Naive B cell (primary cell): ENCODE measurements at regions not wholly inside any gene's neighbourhood (a gene's known extent, or its start where the extent isn't known, plus 50 kb on each side); places are given as distances from the start of the nearest gene placed in this dataset.

Experiments used
- ATAC-seq, 2 donors: fragments of 150-1000 bp; cut with Tn5 transposase; 2 replicates each; pipeline ENCODE4 v1.10.0; 2021; ENCODE audit warnings: low read depth in 2 of 2, mild to moderate bottlenecking in 2 of 2, moderate library complexity in 2 of 2
- DNase-seq: peaks from one replicate; pipeline ENCODE4 v3.0.0; 2022
- H3K27ac Mint-ChIP-seq, 6 donors: one replicate each; pipeline ENCODE4 v1.8.0; 2020 to 2022; ENCODE audit warnings: mild to moderate bottlenecking in 6 of 6, mixed read lengths in 6 of 6, moderate library complexity in 5 of 6, inconsistent platforms in 2 of 6
- H3K27me3 Mint-ChIP-seq, 3 donors: one replicate each; pipeline ENCODE4 v1.8.0; 2021 to 2022; ENCODE audit warnings: mixed read lengths in 3 of 3, mild to moderate bottlenecking in 1 of 3
- H3K36me3 Mint-ChIP-seq, 2 donors: one replicate each; pipeline ENCODE4 v1.8.0; 2020 to 2022; ENCODE audit warnings: mixed read lengths in 2 of 2, inconsistent platforms in 1 of 2, mild to moderate bottlenecking in 1 of 2
- H3K4me1 Mint-ChIP-seq, 3 donors: one replicate each; pipeline ENCODE4 v1.8.0; 2020 to 2022; ENCODE audit warnings: mixed read lengths in 3 of 3, inconsistent platforms in 1 of 3, mild to moderate bottlenecking in 1 of 3, moderate library complexity in 1 of 3
- H3K4me3 Mint-ChIP-seq, 8 donors: one replicate each; pipeline ENCODE4 v1.8.0; 2020 to 2022; ENCODE audit warnings: mild to moderate bottlenecking in 8 of 8, mixed read lengths in 8 of 8, moderate library complexity in 8 of 8, inconsistent platforms in 2 of 8
- H3K9me3 Mint-ChIP-seq, 7 donors: one replicate each; pipeline ENCODE4 v1.8.0; 2020 to 2022; ENCODE audit warnings: mixed read lengths in 7 of 7, mild to moderate bottlenecking in 5 of 7, inconsistent platforms in 2 of 7, moderate library complexity in 1 of 7

- Mint-ChIP-seq H3K4me1 (no peaks in the 10 kb centered on the region), H3K4me3 (no peak overlapping the region)
Measured at GRCh38 chr3:163821841-163822240, 1256.5 kb downstream of the SI start.

GRCh38 chr3:163817015-163817414 lies 1261.3 kb downstream of the SI start:
- ATAC-seq (no peak), DNase-seq (no peak)
- Mint-ChIP-seq H3K4me1 (no peaks in the 10 kb centered on the region), H3K27ac (no peak overlapping the region), H3K27me3 (no peaks in the 10 kb centered on the region), H3K4me3 (no peak overlapping the region), H3K9me3 (peaks cover 0 to 16% (median 3%) of the 10 kb centered on the region in 7 donors), H3K36me3 (no peaks in the 10 kb centered on the region)

More at GRCh38 chr3:163821841-163822240, 1256.5 kb downstream of the SI start:
- H3K36me3 Mint-ChIP-seq, result no peaks in the 10 kb centered on the region
- DNase-seq, result no peak
- no peaks in the 10 kb centered on the region for H3K27me3 Mint-ChIP-seq
- H3K9me3 Mint-ChIP-seq, result peaks cover 0 to 11% (median 0%) of the 10 kb centered on the region in 7 donors
- no peak for ATAC-seq
- H3K27ac Mint-ChIP-seq, result no peak overlapping the region

DNA sequence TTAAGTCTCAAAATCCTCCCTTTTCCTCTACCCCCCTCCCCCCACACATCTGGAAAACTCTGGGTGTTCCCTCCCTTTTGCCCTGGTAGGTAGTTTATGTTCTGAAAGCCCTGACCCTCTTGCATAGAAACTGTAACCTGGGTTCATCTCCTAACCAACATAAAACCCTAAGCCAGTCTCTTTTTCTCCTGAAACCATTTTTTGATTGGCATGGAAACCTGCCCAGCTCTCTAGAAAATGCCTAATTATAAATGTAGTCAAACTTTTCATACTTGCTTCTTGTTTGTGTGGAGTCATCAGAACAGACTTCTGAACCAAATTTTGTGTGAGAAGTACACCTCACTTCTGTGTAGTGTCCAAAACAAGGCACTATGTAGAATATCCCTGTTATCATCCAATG lies 1264.4 kb downstream of the SI start:
- peaks cover 0 to 16% (median 3%) of the 10 kb centered on the region in 7 donors for H3K9me3 Mint-ChIP-seq
- H3K4me1 Mint-ChIP-seq, result no peaks in the 10 kb centered on the region
- H3K27me3 Mint-ChIP-seq, result no peaks in the 10 kb centered on the region
- DNase-seq, result no peak
- H3K4me3 Mint-ChIP-seq, result no peak overlapping the region
- no peaks in the 10 kb centered on the region for H3K36me3 Mint-ChIP-seq
- ATAC-seq, result no peak
- no peak overlapping the region for H3K27ac Mint-ChIP-seq

DNA sequence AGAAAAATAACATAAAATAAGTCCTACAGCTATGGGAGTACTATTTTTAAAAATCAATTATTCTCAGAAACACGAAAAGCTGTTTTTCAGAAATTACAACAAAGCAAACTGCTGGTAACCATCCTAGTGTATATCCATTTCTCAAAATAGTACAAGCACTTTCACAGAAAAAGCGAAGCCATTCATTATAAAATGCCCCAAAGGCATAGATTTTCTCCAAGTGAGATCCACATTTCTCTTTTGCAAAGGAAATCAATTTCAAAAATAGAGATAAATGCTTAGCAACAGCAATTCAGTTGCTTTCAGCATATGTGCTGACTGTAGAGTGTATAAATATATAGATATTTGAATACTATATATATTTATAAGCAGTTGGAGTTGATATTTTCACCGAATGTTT lies 1266.3 kb downstream of the SI start:
- Mint-ChIP-seq H3K4me3 (no peak overlapping the region), H3K4me1 (no peaks in the 10 kb centered on the region), H3K27me3 (no peaks in the 10 kb centered on the region), H3K9me3 (peaks cover 0 to 16% (median 1%) of the 10 kb centered on the region in 7 donors), H3K27ac (no peak overlapping the region), H3K36me3 (no peaks in the 10 kb centered on the region)
- DNase-seq (no peak), ATAC-seq (no peak)

GRCh38 chr3:163809540-163809993 lies 1268.7 kb downstream of the SI start:
- no peak overlapping the region for H3K4me3 Mint-ChIP-seq
- DNase-seq (no peak), ATAC-seq (no peak)
- peaks cover 0 to 11% (median 0%) of the 10 kb centered on the region in 7 donors for H3K9me3 Mint-ChIP-seq
- H3K4me1 Mint-ChIP-seq, result no peaks in the 10 kb centered on the region
- H3K27me3 Mint-ChIP-seq, result no peaks in the 10 kb centered on the region
- no peaks in the 10 kb centered on the region for H3K36me3 Mint-ChIP-seq
- no peak overlapping the region for H3K27ac Mint-ChIP-seq

- Mint-ChIP-seq H3K9me3 (peaks cover 0 to 4% (median 0%) of the 10 kb centered on the region in 7 donors), H3K27me3 (no peaks in the 10 kb centered on the region), H3K4me3 (no peak overlapping the region), H3K27ac (no peak overlapping the region), H3K36me3 (no peaks in the 10 kb centered on the region), H3K4me1 (no peaks in the 10 kb centered on the region)
- DNase-seq (no peak), ATAC-seq (no peak)
Measured at GRCh38 chr3:163786416-163786815, 1291.9 kb downstream of the SI start.

DNA sequence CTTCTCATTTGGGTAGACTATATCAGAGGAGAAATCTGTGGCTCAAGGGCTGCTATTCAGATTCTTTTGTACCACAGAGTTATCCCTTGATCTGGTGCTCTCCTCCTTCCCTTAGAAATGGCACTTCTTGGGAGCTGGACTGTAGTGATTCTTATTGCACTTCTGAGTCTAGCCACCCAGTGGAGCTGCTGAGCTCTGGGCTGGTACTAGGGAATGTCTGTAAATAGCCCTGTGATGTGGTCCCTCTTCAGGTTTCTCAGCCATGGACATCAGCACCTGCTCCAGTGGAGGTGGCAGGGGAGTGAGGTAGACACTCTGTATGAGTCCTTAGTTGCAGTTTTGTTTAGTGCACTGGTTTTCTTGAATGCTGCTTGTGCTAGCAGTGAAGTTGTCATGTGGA lies 1292.6 kb downstream of the SI start:
- H3K4me1 Mint-ChIP-seq, result no peaks in the 10 kb centered on the region
- peak overlapping the region in 1 of 6 donors; percentile 44 for H3K27ac Mint-ChIP-seq
- H3K36me3 Mint-ChIP-seq, result no peaks in the 10 kb centered on the region
- H3K27me3 Mint-ChIP-seq, result no peaks in the 10 kb centered on the region
- peaks cover 0 to 4% (median 0%) of the 10 kb centered on the region in 7 donors for H3K9me3 Mint-ChIP-seq
- DNase-seq (no peak), ATAC-seq (no peak)
- H3K4me3 Mint-ChIP-seq, result no peak overlapping the region

DNA sequence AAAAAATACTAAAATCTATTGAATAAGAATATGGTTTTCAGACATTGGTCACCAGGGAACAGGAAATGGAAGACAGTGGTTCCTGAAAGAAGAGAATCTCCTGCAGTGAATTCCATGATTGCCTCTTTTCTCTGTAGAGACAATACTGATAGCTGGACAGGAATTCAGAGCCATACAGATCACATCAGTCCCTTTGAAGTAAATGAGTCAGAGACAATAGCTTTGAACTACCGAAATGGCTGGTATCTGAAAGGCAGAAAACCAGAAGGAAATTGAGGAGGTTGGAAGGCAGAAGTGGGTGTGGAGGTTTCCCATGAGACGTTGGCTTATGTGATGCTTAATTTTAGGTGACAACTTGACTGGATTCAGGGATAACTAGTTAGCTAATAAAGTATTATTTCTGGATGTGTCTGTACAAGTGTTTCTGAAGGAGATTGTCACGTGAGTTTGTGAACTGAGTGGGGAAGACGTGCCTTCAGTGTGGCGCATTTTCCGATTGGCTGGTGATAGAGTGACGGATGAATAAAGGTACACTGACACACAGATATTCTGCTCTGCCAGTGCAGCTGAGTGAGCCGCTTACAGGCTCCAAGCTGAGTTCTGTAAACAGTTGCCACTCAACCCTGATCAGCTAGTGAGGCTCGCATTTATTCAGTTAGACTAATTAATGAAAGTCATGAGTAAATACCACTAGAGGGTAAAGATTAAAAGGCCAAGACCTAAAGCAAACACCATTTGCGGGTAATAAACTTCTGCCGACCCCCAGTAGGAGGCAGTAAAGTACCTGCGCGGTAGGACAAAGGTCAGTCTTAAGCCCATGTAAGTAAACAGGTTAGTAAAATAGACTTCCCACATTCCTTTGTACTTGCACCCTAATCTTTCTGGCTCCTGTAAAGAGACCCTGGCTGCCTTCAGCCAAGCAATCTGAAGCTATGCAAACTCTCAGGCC lies 1298.6 kb downstream of the SI start:
- peak overlapping the region in 1 of 6 donors; percentile 12 for H3K27ac Mint-ChIP-seq
- no peaks in the 10 kb centered on the region for H3K36me3 Mint-ChIP-seq
- peaks cover 0 to 7% (median 3%) of the 10 kb centered on the region in 7 donors for H3K9me3 Mint-ChIP-seq
- H3K27me3 Mint-ChIP-seq, result no peaks in the 10 kb centered on the region
- no peak overlapping the region for H3K4me3 Mint-ChIP-seq
- H3K4me1 Mint-ChIP-seq, result no peaks in the 10 kb centered on the region
- ATAC-seq (no peak), DNase-seq (no peak)

DNA sequence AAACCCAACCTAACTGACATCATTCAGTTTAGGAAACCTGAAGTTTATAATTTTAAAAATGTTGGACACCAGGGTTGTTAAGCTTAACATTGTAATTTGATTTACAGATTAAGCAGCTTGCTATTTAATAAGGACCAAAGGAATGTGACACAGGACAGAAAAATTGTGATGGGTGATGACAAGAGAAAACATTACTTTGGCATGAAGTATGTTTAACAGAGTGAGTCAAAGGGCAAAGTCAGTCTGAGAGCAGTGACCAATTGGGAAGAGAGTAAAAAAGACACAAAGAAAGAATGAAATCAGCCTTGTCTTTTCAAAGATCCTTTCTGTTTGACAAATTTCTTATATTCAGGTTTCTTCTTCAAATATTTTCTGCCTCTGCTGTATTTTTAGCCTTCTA lies 1301.6 kb downstream of the SI start:
- ATAC-seq, result no peak

GRCh38 chr3:163773136-163773535 lies 1305.2 kb downstream of the SI start:
- ATAC-seq (no peak), DNase-seq (no peak)
- peaks cover 0 to 17% (median 6%) of the 10 kb centered on the region in 7 donors for H3K9me3 Mint-ChIP-seq
- H3K4me1 Mint-ChIP-seq, result no peaks in the 10 kb centered on the region
- H3K27ac Mint-ChIP-seq, result no peak overlapping the region
- H3K27me3 Mint-ChIP-seq, result no peaks in the 10 kb centered on the region
- H3K36me3 Mint-ChIP-seq, result no peaks in the 10 kb centered on the region
- no peak overlapping the region for H3K4me3 Mint-ChIP-seq

More for the DNA sequence above, 1301.6 kb downstream of the SI start:
- Mint-ChIP-seq H3K4me1 (no peaks in the 10 kb centered on the region), H3K27ac (no peak overlapping the region), H3K9me3 (peaks cover 0 to 15% (median 7%) of the 10 kb centered on the region in 7 donors), H3K36me3 (no peaks in the 10 kb centered on the region), H3K4me3 (no peak overlapping the region), H3K27me3 (no peaks in the 10 kb centered on the region)
- no peak for DNase-seq

- no peak for ATAC-seq
- Mint-ChIP-seq H3K27ac (no peak overlapping the region), H3K4me3 (no peak overlapping the region), H3K9me3 (peaks cover 0 to 13% (median 6%) of the 10 kb centered on the region in 7 donors), H3K4me1 (no peaks in the 10 kb centered on the region), H3K27me3 (no peaks in the 10 kb centered on the region), H3K36me3 (no peaks in the 10 kb centered on the region)
- DNase-seq, result no peak
Measured at GRCh38 chr3:163768048-163768447, 1310.2 kb downstream of the SI start.

DNA sequence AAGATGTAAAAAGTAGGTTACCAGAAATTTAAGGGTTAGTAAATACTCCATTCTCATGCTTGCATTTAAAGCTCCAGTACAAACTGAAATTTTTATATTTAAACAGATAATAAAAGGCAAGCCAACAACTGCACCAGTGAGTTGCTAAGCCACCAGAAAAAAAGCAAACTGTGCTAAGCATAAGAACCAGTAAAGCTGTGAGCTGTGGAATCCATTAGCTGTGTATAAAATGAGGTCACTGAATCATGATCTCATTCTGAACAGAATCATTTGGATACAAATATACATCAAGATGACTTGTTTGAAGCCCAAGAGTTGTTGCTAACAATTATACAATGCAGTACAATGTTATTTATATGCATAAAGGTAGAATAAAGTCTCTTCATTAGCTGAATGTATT lies 1312.2 kb downstream of the SI start:
- peaks cover 0 to 14% (median 4%) of the 10 kb centered on the region in 7 donors for H3K9me3 Mint-ChIP-seq
- H3K4me1 Mint-ChIP-seq, result no peaks in the 10 kb centered on the region
- H3K36me3 Mint-ChIP-seq, result no peaks in the 10 kb centered on the region
- ATAC-seq, result no peak
- no peak for DNase-seq
- H3K27ac Mint-ChIP-seq, result no peak overlapping the region
- H3K4me3 Mint-ChIP-seq, result no peak overlapping the region
- no peaks in the 10 kb centered on the region for H3K27me3 Mint-ChIP-seq

GRCh38 chr3:163753033-163753432 lies 1325.3 kb downstream of the SI start:
- H3K4me1 Mint-ChIP-seq, result no peaks in the 10 kb centered on the region
- no peak for ATAC-seq
- H3K9me3 Mint-ChIP-seq, result peaks cover 6 to 33% (median 13%) of the 10 kb centered on the region in 7 donors
- no peak for DNase-seq
- H3K27ac Mint-ChIP-seq, result no peak overlapping the region
- H3K27me3 Mint-ChIP-seq, result no peaks in the 10 kb centered on the region
- no peak overlapping the region for H3K4me3 Mint-ChIP-seq
- no peaks in the 10 kb centered on the region for H3K36me3 Mint-ChIP-seq

- no peak for DNase-seq
- Mint-ChIP-seq H3K4me3 (no peak overlapping the region), H3K36me3 (no peaks in the 10 kb centered on the region), H3K27ac (no peak overlapping the region), H3K9me3 (peaks cover 0 to 19% (median 8%) of the 10 kb centered on the region in 7 donors), H3K27me3 (no peaks in the 10 kb centered on the region), H3K4me1 (no peaks in the 10 kb centered on the region)
- no peak for ATAC-seq
Measured at GRCh38 chr3:163745204-163745603, 1333.1 kb downstream of the SI start.
